ENCODE measurements at regions not wholly inside any gene's neighbourhood (a gene's known extent, or its start where the extent isn't known, plus 50 kb on each side); places are given as distances from the start of the nearest gene placed in this dataset.

DNA sequence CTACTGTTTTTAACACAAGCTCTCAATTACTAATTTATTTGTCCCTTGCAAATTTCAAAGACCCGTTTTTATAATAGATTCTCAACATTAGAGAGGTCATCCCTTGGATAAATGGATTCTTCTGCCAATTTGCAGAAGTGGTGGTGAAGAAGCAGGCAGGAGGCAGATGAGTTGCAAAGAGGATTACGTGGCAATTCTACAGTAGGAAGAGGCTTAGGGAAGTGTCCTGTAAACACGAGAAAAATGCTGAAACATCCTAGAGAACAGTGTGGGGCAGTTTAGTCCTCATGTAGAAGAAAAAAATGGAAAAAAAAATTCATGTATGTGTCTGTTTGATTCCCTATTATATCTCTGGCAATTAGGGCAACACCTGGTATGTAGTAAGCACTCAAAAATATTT is 87.6 kb downstream of the BMP2 start:
- H3K27me3 ChIP-seq (ENCODE audit: control insufficient read depth, insufficient read depth, low read length) = no peaks in the 10 kb centered on the region
- H3K9ac ChIP-seq (ENCODE audit: low read length) = no peak overlapping the region
- H3K36me3 ChIP-seq (ENCODE audit: control insufficient read depth, low read depth, low read length) = no peaks in the 10 kb centered on the region
- H3K9me3 ChIP-seq (ENCODE audit: control insufficient read depth, low read depth, low read length) = no peaks in the 10 kb centered on the region
- H3K4me3 ChIP-seq (ENCODE audit: low read length) = no peak overlapping the region
- no peak overlapping the region for H3K27ac ChIP-seq (ENCODE audit: low read length)
- H3K4me1 ChIP-seq (ENCODE audit: control insufficient read depth, low read depth, low read length) = no peaks in the 10 kb centered on the region

GRCh38 chr20:6855796-6856195 is 88.3 kb downstream of the BMP2 start:
- H3K9ac ChIP-seq (ENCODE audit: low read length) = no peak overlapping the region
- no peaks in the 10 kb centered on the region for H3K4me1 ChIP-seq (ENCODE audit: control insufficient read depth, low read depth, low read length)
- no peaks in the 10 kb centered on the region for H3K9me3 ChIP-seq (ENCODE audit: control insufficient read depth, low read depth, low read length)
- H3K36me3 ChIP-seq (ENCODE audit: control insufficient read depth, low read depth, low read length) = no peaks in the 10 kb centered on the region
- no peak overlapping the region for H3K4me3 ChIP-seq (ENCODE audit: low read length)
- no peak overlapping the region for H3K27ac ChIP-seq (ENCODE audit: low read length)
- no peaks in the 10 kb centered on the region for H3K27me3 ChIP-seq (ENCODE audit: control insufficient read depth, insufficient read depth, low read length)

DNA sequence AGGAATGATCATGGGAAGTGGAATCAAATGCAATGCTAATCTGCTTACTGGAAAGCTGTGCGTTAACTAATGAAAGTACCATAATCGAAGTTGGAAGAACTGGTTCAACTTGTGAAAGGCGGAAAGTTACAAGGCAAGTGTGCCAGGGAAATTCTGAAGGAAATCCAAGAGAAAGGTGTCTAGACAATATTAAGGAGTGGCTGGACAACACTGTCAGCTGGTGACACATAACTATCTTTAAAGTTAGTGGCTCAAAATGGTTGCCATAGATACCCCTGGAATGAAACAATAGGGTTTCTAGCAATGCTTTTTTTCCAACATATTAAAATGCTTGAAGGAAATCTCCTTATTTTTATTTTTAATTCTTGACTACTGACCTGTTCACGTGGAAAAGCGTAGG is 90.4 kb downstream of the BMP2 start:
- Histone ChIP-seq H3K27me3 (ENCODE audit: control insufficient read depth, insufficient read depth, low read length) (no peaks in the 10 kb centered on the region), H3K4me3 (ENCODE audit: low read length) (no peak overlapping the region), H3K9ac (ENCODE audit: low read length) (no peak overlapping the region), H3K36me3 (ENCODE audit: control insufficient read depth, low read depth, low read length) (no peaks in the 10 kb centered on the region), H3K27ac (ENCODE audit: low read length) (no peak overlapping the region), H3K9me3 (ENCODE audit: control insufficient read depth, low read depth, low read length) (no peaks in the 10 kb centered on the region), H3K4me1 (ENCODE audit: control insufficient read depth, low read depth, low read length) (peaks cover 6% of the 10 kb centered on the region)

DNA sequence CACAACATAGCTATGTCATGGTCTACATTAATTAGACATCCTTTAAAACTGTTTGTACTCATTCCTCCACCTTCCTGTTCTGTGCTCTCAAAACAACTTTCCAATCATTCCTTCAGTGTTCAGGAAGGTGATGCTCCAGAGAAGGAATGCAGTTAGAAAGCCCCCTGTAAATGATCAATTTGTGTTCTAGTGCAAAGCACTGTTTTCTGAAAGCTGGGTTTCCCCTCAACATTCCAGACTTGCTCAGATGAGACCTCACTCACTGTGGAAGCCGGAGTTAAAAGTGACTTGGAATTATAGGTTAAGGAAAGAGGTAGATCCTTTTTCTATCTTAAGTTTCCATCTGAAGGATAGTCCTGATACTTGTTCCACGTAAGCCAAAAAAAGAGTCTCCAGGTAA is 95.9 kb downstream of the BMP2 start:
- Histone ChIP-seq H3K9ac (ENCODE audit: low read length) (no peak overlapping the region), H3K27ac (ENCODE audit: low read length) (no peak overlapping the region), H3K27me3 (ENCODE audit: control insufficient read depth, insufficient read depth, low read length) (no peaks in the 10 kb centered on the region), H3K4me1 (ENCODE audit: control insufficient read depth, low read depth, low read length) (peaks cover 6% of the 10 kb centered on the region), H3K9me3 (ENCODE audit: control insufficient read depth, low read depth, low read length) (no peaks in the 10 kb centered on the region), H3K36me3 (ENCODE audit: control insufficient read depth, low read depth, low read length) (no peaks in the 10 kb centered on the region), H3K4me3 (ENCODE audit: low read length) (no peak overlapping the region)

DNA sequence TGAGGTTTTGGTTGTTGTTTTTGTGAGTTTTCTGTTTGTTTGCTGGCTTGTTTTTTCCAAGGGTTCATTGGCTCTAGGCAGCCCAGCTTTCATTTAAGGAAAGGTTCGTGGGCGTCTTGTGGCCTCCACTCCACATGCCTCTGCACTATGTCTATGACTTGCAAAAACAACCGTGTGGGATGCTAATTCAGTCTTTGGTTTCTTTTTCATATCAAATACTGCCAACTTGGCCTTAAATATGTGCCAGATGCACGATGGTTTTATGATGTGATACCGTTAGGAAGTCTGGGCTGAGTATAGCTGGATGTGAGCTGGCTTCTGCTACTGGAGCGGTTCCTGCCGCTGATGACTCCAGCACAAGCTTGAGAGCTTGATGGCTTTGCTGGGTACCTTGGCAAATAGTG is 96.3 kb downstream of the BMP2 start:
- Histone ChIP-seq H3K9ac (ENCODE audit: low read length) (no peak overlapping the region), H3K9me3 (ENCODE audit: control insufficient read depth, low read depth, low read length) (no peaks in the 10 kb centered on the region), H3K36me3 (ENCODE audit: control insufficient read depth, low read depth, low read length) (no peaks in the 10 kb centered on the region), H3K4me1 (ENCODE audit: control insufficient read depth, low read depth, low read length) (peaks cover 6% of the 10 kb centered on the region), H3K27ac (ENCODE audit: low read length) (no peak overlapping the region), H3K4me3 (ENCODE audit: low read length) (no peak overlapping the region), H3K27me3 (ENCODE audit: control insufficient read depth, insufficient read depth, low read length) (no peaks in the 10 kb centered on the region)

- Histone ChIP-seq H3K36me3 (ENCODE audit: control insufficient read depth, low read depth, low read length) (no peaks in the 10 kb centered on the region), H3K4me1 (ENCODE audit: control insufficient read depth, low read depth, low read length) (peaks cover 6% of the 10 kb centered on the region), H3K9ac (ENCODE audit: low read length) (no peak overlapping the region), H3K9me3 (ENCODE audit: control insufficient read depth, low read depth, low read length) (no peaks in the 10 kb centered on the region), H3K27ac (ENCODE audit: low read length) (no peak overlapping the region), H3K27me3 (ENCODE audit: control insufficient read depth, insufficient read depth, low read length) (no peaks in the 10 kb centered on the region), H3K4me3 (ENCODE audit: low read length) (no peak overlapping the region)
These were observed 97.3 kb downstream of the BMP2 start for GRCh38 chr20:6864740-6865139.

- no peaks in the 10 kb centered on the region for H3K36me3 ChIP-seq (ENCODE audit: control insufficient read depth, low read depth, low read length)
- H3K9me3 ChIP-seq (ENCODE audit: control insufficient read depth, low read depth, low read length) = no peaks in the 10 kb centered on the region
- H3K4me1 ChIP-seq (ENCODE audit: control insufficient read depth, low read depth, low read length) = peaks cover 4% of the 10 kb centered on the region
- H3K27ac ChIP-seq (ENCODE audit: low read length) = no peak overlapping the region
- no peaks in the 10 kb centered on the region for H3K27me3 ChIP-seq (ENCODE audit: control insufficient read depth, insufficient read depth, low read length)
- no peak overlapping the region for H3K4me3 ChIP-seq (ENCODE audit: low read length)
- H3K9ac ChIP-seq (ENCODE audit: low read length) = no peak overlapping the region
These were observed 99.3 kb downstream of the BMP2 start for GRCh38 chr20:6866741-6867140.

- H3K4me3 ChIP-seq (ENCODE audit: low read length) = no peak overlapping the region
- H3K27me3 ChIP-seq (ENCODE audit: control insufficient read depth, insufficient read depth, low read length) = no peaks in the 10 kb centered on the region
- H3K9me3 ChIP-seq (ENCODE audit: control insufficient read depth, low read depth, low read length) = no peaks in the 10 kb centered on the region
- no peak overlapping the region for H3K27ac ChIP-seq (ENCODE audit: low read length)
- H3K4me1 ChIP-seq (ENCODE audit: control insufficient read depth, low read depth, low read length) = no peaks in the 10 kb centered on the region
- H3K9ac ChIP-seq (ENCODE audit: low read length) = no peak overlapping the region
- no peaks in the 10 kb centered on the region for H3K36me3 ChIP-seq (ENCODE audit: control insufficient read depth, low read depth, low read length)
These were observed 101.4 kb downstream of the BMP2 start for GRCh38 chr20:6868861-6869260.

DNA sequence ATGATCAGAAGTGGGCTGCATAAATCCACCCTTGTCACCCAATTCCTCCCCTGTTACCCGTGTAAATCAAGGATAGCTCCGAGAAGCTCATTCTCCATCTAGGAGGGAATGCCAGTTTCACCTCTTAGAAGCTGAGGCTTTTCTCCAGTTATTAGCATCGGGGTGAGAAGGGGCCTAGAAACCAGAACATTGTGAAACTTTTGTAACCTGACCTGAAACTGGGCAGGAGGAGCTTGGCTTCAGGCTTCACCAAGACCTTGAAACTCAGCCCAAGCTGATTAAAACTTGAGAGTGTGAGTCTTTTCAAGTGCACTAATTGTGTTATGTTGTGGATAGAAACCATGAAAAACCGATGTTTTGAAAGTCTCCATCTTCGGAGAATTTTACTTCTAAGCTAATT is 103.1 kb downstream of the BMP2 start:
- H3K4me3 ChIP-seq (ENCODE audit: low read length) = no peak overlapping the region
- H3K27ac ChIP-seq (ENCODE audit: low read length) = no peak overlapping the region
- H3K9ac ChIP-seq (ENCODE audit: low read length) = no peak overlapping the region
- no peaks in the 10 kb centered on the region for H3K27me3 ChIP-seq (ENCODE audit: control insufficient read depth, insufficient read depth, low read length)
- H3K4me1 ChIP-seq (ENCODE audit: control insufficient read depth, low read depth, low read length) = no peaks in the 10 kb centered on the region
- no peaks in the 10 kb centered on the region for H3K36me3 ChIP-seq (ENCODE audit: control insufficient read depth, low read depth, low read length)
- no peaks in the 10 kb centered on the region for H3K9me3 ChIP-seq (ENCODE audit: control insufficient read depth, low read depth, low read length)

DNA sequence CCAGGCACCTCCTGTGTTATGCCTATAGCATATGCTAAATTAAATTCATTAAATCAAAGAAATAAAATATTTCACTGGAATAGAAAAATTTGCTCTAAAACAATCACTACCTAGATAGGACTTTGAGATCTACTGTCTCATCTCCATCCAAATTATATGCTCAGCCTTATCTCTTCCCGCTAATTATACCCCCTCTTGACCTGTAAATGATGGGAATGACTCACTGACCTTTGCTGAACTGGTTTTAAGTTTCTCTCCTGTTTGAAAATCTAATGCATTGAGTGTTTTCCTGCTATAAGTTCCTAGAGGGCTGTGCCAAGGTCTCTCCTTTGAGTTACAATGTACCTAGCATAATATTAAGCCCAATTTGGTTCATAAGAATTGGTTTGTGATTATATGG is 110.1 kb downstream of the BMP2 start:
- Histone ChIP-seq H3K27me3 (ENCODE audit: control insufficient read depth, insufficient read depth, low read length) (no peaks in the 10 kb centered on the region), H3K9ac (ENCODE audit: low read length) (no peak overlapping the region), H3K9me3 (ENCODE audit: control insufficient read depth, low read depth, low read length) (no peaks in the 10 kb centered on the region), H3K36me3 (ENCODE audit: control insufficient read depth, low read depth, low read length) (no peaks in the 10 kb centered on the region), H3K27ac (ENCODE audit: low read length) (no peak overlapping the region), H3K4me1 (ENCODE audit: control insufficient read depth, low read depth, low read length) (no peaks in the 10 kb centered on the region), H3K4me3 (ENCODE audit: low read length) (no peak overlapping the region)

DNA sequence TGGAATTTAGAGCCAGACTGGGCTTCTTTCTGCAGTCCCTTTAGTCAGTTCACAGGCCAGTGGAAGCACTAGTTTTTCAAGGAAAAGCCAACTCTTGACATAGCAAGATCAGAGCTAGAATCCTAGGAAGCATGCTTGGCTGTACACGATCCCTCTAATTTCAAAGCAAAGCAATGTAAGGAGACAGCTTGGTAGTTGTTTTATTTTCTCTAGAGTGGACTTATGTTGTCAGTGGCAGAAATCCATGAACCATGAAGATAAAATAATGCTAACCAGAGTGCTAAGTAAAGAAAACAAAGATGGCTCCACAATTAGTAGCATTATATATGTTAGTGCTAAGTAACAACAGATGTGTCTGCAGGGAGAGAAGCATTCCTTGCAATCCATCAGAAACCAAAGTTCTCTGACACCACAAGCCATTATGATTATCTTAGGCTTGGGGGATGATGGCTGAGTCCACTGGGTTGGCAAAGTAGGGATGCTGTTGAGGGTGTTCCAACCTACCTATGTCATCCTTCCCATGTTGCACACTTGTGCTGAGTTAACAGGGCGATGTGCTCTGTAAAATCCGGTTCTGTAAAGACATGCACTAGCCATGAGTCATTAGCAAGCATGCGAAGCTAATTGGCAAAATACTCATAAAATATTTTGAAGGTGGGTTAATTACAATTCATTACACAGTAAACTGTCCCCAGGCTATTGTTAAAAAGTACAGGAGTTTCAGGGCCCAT is 115.2 kb downstream of the BMP2 start:
- Histone ChIP-seq H3K27me3 (ENCODE audit: control insufficient read depth, insufficient read depth, low read length) (no peaks in the 10 kb centered on the region), H3K4me1 (ENCODE audit: control insufficient read depth, low read depth, low read length) (peaks cover 8% of the 10 kb centered on the region), H3K9ac (ENCODE audit: low read length) (no peak overlapping the region), H3K9me3 (ENCODE audit: control insufficient read depth, low read depth, low read length) (no peaks in the 10 kb centered on the region), H3K4me3 (ENCODE audit: low read length) (no peak overlapping the region), H3K36me3 (ENCODE audit: control insufficient read depth, low read depth, low read length) (no peaks in the 10 kb centered on the region), H3K27ac (ENCODE audit: low read length) (no peak overlapping the region)

GRCh38 chr20:6884114-6884513 is 116.6 kb downstream of the BMP2 start:
- H3K9me3 ChIP-seq (ENCODE audit: control insufficient read depth, low read depth, low read length) = no peaks in the 10 kb centered on the region
- no peak overlapping the region for H3K4me3 ChIP-seq (ENCODE audit: low read length)
- no peak overlapping the region for H3K9ac ChIP-seq (ENCODE audit: low read length)
- H3K36me3 ChIP-seq (ENCODE audit: control insufficient read depth, low read depth, low read length) = no peaks in the 10 kb centered on the region
- no peak overlapping the region for H3K27ac ChIP-seq (ENCODE audit: low read length)
- H3K4me1 ChIP-seq (ENCODE audit: control insufficient read depth, low read depth, low read length) = peaks cover 8% of the 10 kb centered on the region
- H3K27me3 ChIP-seq (ENCODE audit: control insufficient read depth, insufficient read depth, low read length) = no peaks in the 10 kb centered on the region

Data from iPS-18a (cell line).